Loucy (cell line): ENCODE measurements at regions not wholly inside any gene's neighbourhood (a gene's known extent, or its start where the extent isn't known, plus 50 kb on each side); places are given as distances from the start of the nearest gene placed in this dataset.

ENCODE experiments used
- H2AFZ ChIP-seq: fragments of 200-600 bp; sonication (generic); 2 replicates; pipeline ENCODE4 v1.6.0; 2016; ENCODE audit warnings: antibody characterized with exemption, mild to moderate bottlenecking, low read length, moderate library complexity
- H3F3A ChIP-seq: fragments of 200-600 bp; 2 replicates; pipeline ENCODE4 v1.6.0; 2016; ENCODE audit warnings: antibody characterized with exemption, low read depth, mild to moderate bottlenecking
- H3K27me3 ChIP-seq: fragments of 200-600 bp; sonication (generic); 2 replicates; pipeline ENCODE4 v1.6.1; 2014; ENCODE audit warnings: low read length, mild to moderate bottlenecking; ENCODE audit not compliant: insufficient read depth, poor library complexity, severe bottlenecking
- H3K36me3 ChIP-seq: fragments of 200-600 bp; sonication (generic); 2 replicates; pipeline ENCODE4 v1.6.1; 2016; ENCODE audit warnings: low read length; ENCODE audit not compliant: insufficient read depth
- H3K4me1 ChIP-seq: fragments of 200-600 bp; sonication (generic); 2 replicates; pipeline ENCODE4 v1.5.1; 2014; ENCODE audit warnings: low read length, mild to moderate bottlenecking; ENCODE audit not compliant: insufficient read depth, poor library complexity, severe bottlenecking
- H3K4me2 ChIP-seq: fragments of 200-600 bp; sonication (generic); 2 replicates; pipeline ENCODE4 v1.6.0; 2014; ENCODE audit warnings: antibody characterized with exemption, low read length, low read depth, mild to moderate bottlenecking; ENCODE audit not compliant: poor library complexity, severe bottlenecking
- H3K4me3 ChIP-seq: fragments of 200-600 bp; sonication (generic); 2 replicates; pipeline ENCODE4 v1.5.1; 2014; ENCODE audit warnings: low read length, mild to moderate bottlenecking, mixed read lengths; ENCODE audit not compliant: poor library complexity, severe bottlenecking
- H3K79me2 ChIP-seq: fragments of 200-600 bp; sonication (generic); 2 replicates; pipeline ENCODE4 v1.6.1; 2014; ENCODE audit warnings: low read length; ENCODE audit not compliant: insufficient read depth
- H3K9ac ChIP-seq: fragments of 200-600 bp; sonication (generic); 2 replicates; pipeline ENCODE4 v1.6.0; 2014; ENCODE audit warnings: mild to moderate bottlenecking, low read depth, low read length, moderate library complexity; ENCODE audit not compliant: poor library complexity, severe bottlenecking
- H3K9me2 ChIP-seq: fragments of 200-600 bp; sonication (generic); replicated peaks from 2 replicates; pipeline ENCODE4 v1.6.1; 2016; ENCODE audit warnings: low read depth, low read length, mixed read lengths
- H3K9me3 ChIP-seq: fragments of 200-600 bp; sonication (generic); 2 replicates; pipeline ENCODE4 v1.6.1; 2014; ENCODE audit warnings: mild to moderate bottlenecking, antibody characterized with exemption, low read length, low read depth; ENCODE audit not compliant: insufficient read depth
- H4K20me1 ChIP-seq: fragments of 200-600 bp; sonication (generic); 2 replicates; pipeline ENCODE4 v1.6.0; 2014; ENCODE audit warnings: antibody characterized with exemption, low read length, mild to moderate bottlenecking; ENCODE audit not compliant: insufficient read depth, poor library complexity, severe bottlenecking
- EZH2phosphoT487 ChIP-seq: fragments of 200-600 bp; IDR thresholded peaks from 2 replicates; pipeline ENCODE4 v1.6.1; 2018; ENCODE audit warnings: antibody characterized with exemption, mild to moderate bottlenecking, moderate library complexity, borderline replicate concordance
- TF ChIP-seq, protein P1 (sequence below): fragments of 200-600 bp; sonication (generic); conservative IDR thresholded peaks from 2 replicates; pipeline ENCODE4 v1.5.1; 2014; ENCODE audit warnings: mild to moderate bottlenecking, antibody characterized with exemption, low read length

DNA sequence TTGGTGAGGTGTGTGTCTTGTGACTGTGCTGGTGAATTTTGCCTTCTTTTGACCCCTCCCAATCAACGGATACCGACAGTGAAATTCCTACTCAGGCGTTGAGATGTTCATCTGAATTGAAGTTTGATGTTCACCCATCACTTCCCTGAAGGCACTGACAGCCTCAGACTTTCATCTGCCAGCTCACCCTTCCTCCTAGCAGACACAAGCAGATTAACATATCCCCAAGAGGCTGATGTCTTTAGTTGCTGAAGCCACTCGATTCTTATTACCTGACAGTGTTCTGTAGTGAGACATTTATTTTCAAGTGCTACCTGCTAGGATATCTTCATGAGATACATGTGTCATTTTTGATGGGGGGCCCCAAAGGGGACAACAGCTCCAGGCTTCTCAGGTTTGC is 1330.1 kb upstream of the PIK3C3 start:
- TF ChIP-seq EZH2phosphoT487, result no peak
- TF ChIP-seq, protein P1, sequence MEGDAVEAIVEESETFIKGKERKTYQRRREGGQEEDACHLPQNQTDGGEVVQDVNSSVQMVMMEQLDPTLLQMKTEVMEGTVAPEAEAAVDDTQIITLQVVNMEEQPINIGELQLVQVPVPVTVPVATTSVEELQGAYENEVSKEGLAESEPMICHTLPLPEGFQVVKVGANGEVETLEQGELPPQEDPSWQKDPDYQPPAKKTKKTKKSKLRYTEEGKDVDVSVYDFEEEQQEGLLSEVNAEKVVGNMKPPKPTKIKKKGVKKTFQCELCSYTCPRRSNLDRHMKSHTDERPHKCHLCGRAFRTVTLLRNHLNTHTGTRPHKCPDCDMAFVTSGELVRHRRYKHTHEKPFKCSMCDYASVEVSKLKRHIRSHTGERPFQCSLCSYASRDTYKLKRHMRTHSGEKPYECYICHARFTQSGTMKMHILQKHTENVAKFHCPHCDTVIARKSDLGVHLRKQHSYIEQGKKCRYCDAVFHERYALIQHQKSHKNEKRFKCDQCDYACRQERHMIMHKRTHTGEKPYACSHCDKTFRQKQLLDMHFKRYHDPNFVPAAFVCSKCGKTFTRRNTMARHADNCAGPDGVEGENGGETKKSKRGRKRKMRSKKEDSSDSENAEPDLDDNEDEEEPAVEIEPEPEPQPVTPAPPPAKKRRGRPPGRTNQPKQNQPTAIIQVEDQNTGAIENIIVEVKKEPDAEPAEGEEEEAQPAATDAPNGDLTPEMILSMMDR, result no peak
- H3K4me2 ChIP-seq, result no peak overlapping the region

DNA sequence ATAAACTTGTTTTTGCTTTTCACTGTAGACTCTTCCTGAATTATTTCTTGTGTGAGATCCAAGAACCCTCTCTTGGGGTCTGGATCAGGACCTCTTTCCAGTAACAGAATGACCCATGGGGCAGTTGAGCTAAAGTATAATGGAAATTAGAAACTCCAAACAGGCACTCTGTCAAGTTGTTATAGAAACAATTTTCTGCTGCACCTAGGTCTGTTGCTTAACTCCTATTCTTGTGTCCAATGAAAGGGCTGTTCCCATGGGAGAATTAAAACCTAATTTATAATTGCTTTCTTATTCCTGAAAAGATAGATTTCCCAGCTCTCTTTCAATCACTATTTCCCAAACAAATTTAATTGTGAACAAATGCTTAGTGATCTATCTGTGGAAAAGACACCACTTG is 1341.3 kb upstream of the PIK3C3 start:
- Histone ChIP-seq H4K20me1 (no peaks in the 10 kb centered on the region), H3F3A (no peaks in the 10 kb centered on the region), H3K9me2 (no peaks in the 10 kb centered on the region), H3K4me3 (no peak overlapping the region), H3K27me3 (no peaks in the 10 kb centered on the region), H2AFZ (no peak overlapping the region), H3K79me2 (no peaks in the 10 kb centered on the region), H3K4me1 (no peaks in the 10 kb centered on the region), H3K9me3 (no peaks in the 10 kb centered on the region), H3K36me3 (no peaks in the 10 kb centered on the region), H3K9ac (no peak overlapping the region), H3K4me2 (no peak overlapping the region)
- TF ChIP-seq, protein P1, result no peak
- TF ChIP-seq EZH2phosphoT487, result no peak

More for the DNA sequence above, 1330.1 kb upstream of the PIK3C3 start:
- no peaks in the 10 kb centered on the region for H3K79me2 ChIP-seq
- no peaks in the 10 kb centered on the region for H3K36me3 ChIP-seq
- no peaks in the 10 kb centered on the region for H3K27me3 ChIP-seq
- H3K9ac ChIP-seq, result no peak overlapping the region
- H3F3A ChIP-seq, result no peaks in the 10 kb centered on the region
- H4K20me1 ChIP-seq, result no peaks in the 10 kb centered on the region
- no peak overlapping the region for H3K4me3 ChIP-seq
- no peaks in the 10 kb centered on the region for H3K9me2 ChIP-seq
- no peaks in the 10 kb centered on the region for H3K9me3 ChIP-seq
- no peak overlapping the region for H2AFZ ChIP-seq
- no peaks in the 10 kb centered on the region for H3K4me1 ChIP-seq

DNA sequence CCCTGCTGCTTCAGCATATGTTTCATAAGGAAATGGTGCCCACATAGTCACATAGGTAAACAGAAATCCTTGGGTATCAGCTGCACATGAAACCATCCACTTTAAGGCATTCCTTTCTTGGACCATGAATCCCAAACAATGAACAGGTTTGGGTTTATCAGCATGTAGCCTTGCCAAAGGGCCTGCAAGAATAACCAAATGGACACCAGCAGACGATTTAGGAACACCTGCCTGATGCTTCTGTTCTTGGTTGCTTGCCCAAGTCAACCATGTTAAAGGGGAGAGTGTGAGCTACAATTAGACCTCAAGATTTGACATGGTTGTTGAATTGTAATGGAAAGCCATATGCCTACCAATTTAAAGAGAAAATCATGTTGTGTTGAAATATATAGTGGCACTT is 1342.7 kb upstream of the PIK3C3 start:
- Histone ChIP-seq H3K36me3 (no peaks in the 10 kb centered on the region), H3K79me2 (no peaks in the 10 kb centered on the region), H3K27me3 (no peaks in the 10 kb centered on the region), H4K20me1 (no peaks in the 10 kb centered on the region), H3K4me1 (no peaks in the 10 kb centered on the region), H3K9me3 (no peaks in the 10 kb centered on the region), H3F3A (no peaks in the 10 kb centered on the region), H3K4me2 (no peak overlapping the region), H3K4me3 (no peak overlapping the region), H2AFZ (no peak overlapping the region), H3K9me2 (no peaks in the 10 kb centered on the region), H3K9ac (no peak overlapping the region)
- no peak for TF ChIP-seq EZH2phosphoT487
- TF ChIP-seq, protein P1, result no peak
